ENCODE measurements at regions not wholly inside any gene's neighbourhood (a gene's known extent, or its start where the extent isn't known, plus 50 kb on each side); places are given as distances from the start of the nearest gene placed in this dataset.
A peak's percentile ranks its signal among the peaks of the same experiment; 100 is the strongest.

GRCh38 chr2:144136297-144137010 is 383.5 kb downstream of the ZEB2 start:
- H3K4me3 Mint-ChIP-seq = no peak overlapping the region
- Histone ChIP-seq H3K27me3 (ENCODE audit: insufficient read depth, low read length, poor library complexity, severe bottlenecking) (no peaks in the 10 kb centered on the region), H3K4me1 (ENCODE audit: insufficient read depth, low read length) (no peaks in the 10 kb centered on the region), H3K4me3 (ENCODE audit: low read length) (no peak overlapping the region), H3K9me3 (ENCODE audit: low read length) (no peaks in the 10 kb centered on the region), H3K36me3 (ENCODE audit: insufficient read depth, low read length) (no peaks in the 10 kb centered on the region), H3K27ac (ENCODE audit: low read depth, low read length) (no peak overlapping the region)
- H3K27me3 Mint-ChIP-seq = no peaks in the 10 kb centered on the region
- ChIA-PET POLR2A (no interaction called here), CTCF (no interaction called here)
- no peak overlapping the region for H3K27ac Mint-ChIP-seq
- H3K9me3 Mint-ChIP-seq = no peaks in the 10 kb centered on the region
- no peaks in the 10 kb centered on the region for H3K4me1 Mint-ChIP-seq
- DNase-seq = no peak
- H3K36me3 Mint-ChIP-seq = peaks cover 4 to 36% (median 21%) of the 10 kb centered on the region in 3 donors

DNA sequence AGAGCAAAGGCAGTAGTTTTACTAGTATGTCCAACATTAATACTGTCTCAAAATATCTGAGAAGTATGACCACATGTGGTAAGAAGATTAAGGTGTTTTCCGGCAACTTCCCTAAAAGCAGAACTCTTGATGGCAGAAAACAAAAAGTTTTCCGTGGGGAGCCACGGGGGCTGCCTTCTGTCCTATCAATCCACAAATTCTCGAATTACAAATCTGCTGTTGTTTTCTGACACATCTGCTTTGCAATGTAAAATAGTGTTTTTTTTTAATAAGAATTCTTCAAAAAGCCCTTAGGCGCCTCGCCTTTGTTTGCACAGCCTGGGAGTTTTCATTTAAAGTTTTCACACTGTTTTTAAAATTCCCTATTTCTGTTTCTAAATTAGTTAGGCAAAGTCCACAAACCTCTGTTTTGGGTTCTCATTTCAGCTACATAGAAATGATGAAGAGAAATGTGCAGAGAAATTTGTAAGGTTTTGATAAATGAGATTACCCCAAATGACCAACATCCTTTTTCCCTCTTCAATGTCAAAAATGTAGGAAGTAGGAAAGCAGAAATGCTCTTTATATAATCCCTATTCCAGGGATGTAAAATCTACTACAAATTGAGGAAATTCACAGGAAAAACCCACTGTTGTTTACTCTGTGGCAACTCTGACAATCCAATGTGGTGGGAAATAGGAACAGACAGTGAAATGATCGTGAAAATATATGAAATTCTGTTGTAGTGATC is 385.8 kb downstream of the ZEB2 start:
- Histone ChIP-seq H3K27ac (ENCODE audit: low read depth, low read length) (no peak overlapping the region), H3K36me3 (ENCODE audit: insufficient read depth, low read length) (no peaks in the 10 kb centered on the region), H3K27me3 (ENCODE audit: insufficient read depth, low read length, poor library complexity, severe bottlenecking) (no peaks in the 10 kb centered on the region), H3K4me3 (ENCODE audit: low read length) (no peak overlapping the region), H3K9me3 (ENCODE audit: low read length) (no peaks in the 10 kb centered on the region), H3K4me1 (ENCODE audit: insufficient read depth, low read length) (no peaks in the 10 kb centered on the region)
- Mint-ChIP-seq H3K9me3 (no peaks in the 10 kb centered on the region), H3K36me3 (peaks cover 0 to 25% (median 22%) of the 10 kb centered on the region in 3 donors), H3K27me3 (no peaks in the 10 kb centered on the region), H3K4me1 (no peaks in the 10 kb centered on the region), H3K27ac (no peak overlapping the region), H3K4me3 (no peak overlapping the region)
- ChIA-PET CTCF (no interaction called here), POLR2A (no interaction called here)
- DNase-seq = no peak

DNA sequence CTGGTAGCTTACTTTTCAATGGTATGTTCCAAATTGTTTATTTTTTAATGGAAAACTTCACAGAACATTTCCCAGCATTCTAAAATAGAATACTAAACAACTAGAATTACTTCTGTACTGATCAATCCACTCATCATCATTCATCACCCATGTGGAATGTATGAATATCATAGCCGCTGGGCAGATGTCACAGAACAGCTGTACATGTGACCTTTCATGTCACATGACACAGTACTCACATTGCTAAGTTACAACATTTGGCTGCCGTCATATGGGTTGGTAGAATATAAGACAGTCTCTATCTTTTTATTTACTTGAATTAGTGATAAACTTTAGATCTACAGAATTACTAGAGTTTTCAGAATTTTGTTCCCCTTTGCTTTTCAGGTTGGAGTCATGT is 387.6 kb downstream of the ZEB2 start:
- Mint-ChIP-seq H3K4me3 (no peak overlapping the region), H3K27me3 (no peaks in the 10 kb centered on the region), H3K9me3 (no peaks in the 10 kb centered on the region), H3K27ac (no peak overlapping the region), H3K36me3 (peaks cover 4 to 16% (median 15%) of the 10 kb centered on the region in 3 donors), H3K4me1 (no peaks in the 10 kb centered on the region)
- DNase-seq = no peak
- ChIA-PET POLR2A (no interaction called here), CTCF (no interaction called here)
- Histone ChIP-seq H3K4me1 (ENCODE audit: insufficient read depth, low read length) (no peaks in the 10 kb centered on the region), H3K9me3 (ENCODE audit: low read length) (no peaks in the 10 kb centered on the region), H3K36me3 (ENCODE audit: insufficient read depth, low read length) (no peaks in the 10 kb centered on the region), H3K27ac (ENCODE audit: low read depth, low read length) (no peak overlapping the region), H3K4me3 (ENCODE audit: low read length) (no peak overlapping the region), H3K27me3 (ENCODE audit: insufficient read depth, low read length, poor library complexity, severe bottlenecking) (no peaks in the 10 kb centered on the region)

DNA sequence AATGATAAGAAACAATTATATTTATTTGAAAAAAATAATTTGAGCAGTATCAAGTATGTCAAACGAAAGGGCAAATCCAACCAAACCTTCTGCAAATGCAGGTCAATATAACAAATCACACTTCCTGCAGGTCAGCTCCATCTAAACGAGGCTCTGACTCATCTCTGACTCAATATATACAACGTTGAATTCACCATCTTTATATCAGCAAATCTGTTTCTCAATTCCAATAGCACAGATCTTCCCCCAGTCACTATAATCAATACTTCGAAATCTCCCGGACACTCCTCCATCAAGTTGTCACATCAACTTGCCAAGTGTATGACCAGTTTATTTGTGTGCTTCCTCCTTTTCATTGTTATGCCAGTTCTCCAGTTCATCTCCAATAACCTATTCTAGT is 388.9 kb downstream of the ZEB2 start:
- H3K4me3 Mint-ChIP-seq = no peak overlapping the region
- POLR2A ChIA-PET = no interaction called here
- H3K9me3 Mint-ChIP-seq = no peaks in the 10 kb centered on the region
- DNase-seq = no peak
- Histone ChIP-seq H3K9me3 (ENCODE audit: low read length) (no peaks in the 10 kb centered on the region), H3K4me1 (ENCODE audit: insufficient read depth, low read length) (no peaks in the 10 kb centered on the region), H3K27me3 (ENCODE audit: insufficient read depth, low read length, poor library complexity, severe bottlenecking) (no peaks in the 10 kb centered on the region), H3K36me3 (ENCODE audit: insufficient read depth, low read length) (no peaks in the 10 kb centered on the region), H3K4me3 (ENCODE audit: low read length) (no peak overlapping the region), H3K27ac (ENCODE audit: low read depth, low read length) (no peak overlapping the region)
- CTCF ChIA-PET = no interaction called here
- peaks cover 10 to 18% (median 16%) of the 10 kb centered on the region in 3 donors for H3K36me3 Mint-ChIP-seq
- H3K4me1 Mint-ChIP-seq = no peaks in the 10 kb centered on the region
- H3K27me3 Mint-ChIP-seq = no peaks in the 10 kb centered on the region
- no peak overlapping the region for H3K27ac Mint-ChIP-seq

GRCh38 chr2:144130551-144130950 is 389.4 kb downstream of the ZEB2 start:
- no peaks in the 10 kb centered on the region for H3K4me1 ChIP-seq (ENCODE audit: insufficient read depth, low read length)
- DNase-seq = no peak
- H3K36me3 Mint-ChIP-seq = peaks cover 12 to 20% (median 14%) of the 10 kb centered on the region in 3 donors
- no peak overlapping the region for H3K4me3 ChIP-seq (ENCODE audit: low read length)
- no peaks in the 10 kb centered on the region for H3K4me1 Mint-ChIP-seq
- no peak overlapping the region for H3K4me3 Mint-ChIP-seq
- peaks cover 0 to 3% (median 0%) of the 10 kb centered on the region in 5 donors for H3K9me3 Mint-ChIP-seq
- no peaks in the 10 kb centered on the region for H3K27me3 Mint-ChIP-seq
- no peaks in the 10 kb centered on the region for H3K27me3 ChIP-seq (ENCODE audit: insufficient read depth, low read length, poor library complexity, severe bottlenecking)
- no peak overlapping the region for H3K27ac ChIP-seq (ENCODE audit: low read depth, low read length)
- H3K27ac Mint-ChIP-seq = no peak overlapping the region
- no peaks in the 10 kb centered on the region for H3K36me3 ChIP-seq (ENCODE audit: insufficient read depth, low read length)
- CTCF ChIA-PET = no interaction called here
- no peaks in the 10 kb centered on the region for H3K9me3 ChIP-seq (ENCODE audit: low read length)
- POLR2A ChIA-PET = no interaction called here

GRCh38 chr2:144128130-144128746 is 391.7 kb downstream of the ZEB2 start:
- H3K4me1 Mint-ChIP-seq = no peaks in the 10 kb centered on the region
- peaks cover 9 to 26% (median 20%) of the 10 kb centered on the region in 3 donors for H3K36me3 Mint-ChIP-seq
- Histone ChIP-seq H3K4me1 (ENCODE audit: insufficient read depth, low read length) (no peaks in the 10 kb centered on the region), H3K27me3 (ENCODE audit: insufficient read depth, low read length, poor library complexity, severe bottlenecking) (no peaks in the 10 kb centered on the region), H3K27ac (ENCODE audit: low read depth, low read length) (no peak overlapping the region), H3K4me3 (ENCODE audit: low read length) (no peak overlapping the region), H3K36me3 (ENCODE audit: insufficient read depth, low read length) (no peaks in the 10 kb centered on the region), H3K9me3 (ENCODE audit: low read length) (no peaks in the 10 kb centered on the region)
- ChIA-PET POLR2A (no interaction called here), CTCF (no interaction called here)
- no peaks in the 10 kb centered on the region for H3K27me3 Mint-ChIP-seq
- H3K9me3 Mint-ChIP-seq = peaks cover 0 to 4% (median 0%) of the 10 kb centered on the region in 5 donors
- DNase-seq = no peak
- H3K27ac Mint-ChIP-seq = no peak overlapping the region
- H3K4me3 Mint-ChIP-seq = no peak overlapping the region

DNA sequence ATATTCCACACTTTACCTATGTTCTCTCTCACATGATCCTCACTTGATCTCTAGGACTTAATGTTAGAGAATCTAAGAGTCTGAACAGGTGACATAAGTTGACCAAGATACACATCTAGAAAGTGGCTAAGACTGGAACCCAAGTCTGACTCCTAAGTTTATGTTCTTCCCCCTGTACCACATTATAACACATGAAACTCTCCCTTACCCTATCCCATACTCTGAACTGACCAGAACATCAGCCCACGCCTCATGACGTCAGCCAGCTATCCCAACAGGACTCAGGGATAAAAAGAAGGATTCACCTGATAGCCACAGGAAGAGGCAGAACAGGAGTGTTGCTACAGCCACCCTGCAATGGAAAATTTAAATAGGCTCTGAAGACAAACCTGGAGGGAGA is 392.2 kb downstream of the ZEB2 start:
- POLR2A ChIA-PET = no interaction called here
- Mint-ChIP-seq H3K27ac (peak overlapping the region in 1 of 8 donors; percentile 33), H3K4me3 (no peak overlapping the region)

DNA sequence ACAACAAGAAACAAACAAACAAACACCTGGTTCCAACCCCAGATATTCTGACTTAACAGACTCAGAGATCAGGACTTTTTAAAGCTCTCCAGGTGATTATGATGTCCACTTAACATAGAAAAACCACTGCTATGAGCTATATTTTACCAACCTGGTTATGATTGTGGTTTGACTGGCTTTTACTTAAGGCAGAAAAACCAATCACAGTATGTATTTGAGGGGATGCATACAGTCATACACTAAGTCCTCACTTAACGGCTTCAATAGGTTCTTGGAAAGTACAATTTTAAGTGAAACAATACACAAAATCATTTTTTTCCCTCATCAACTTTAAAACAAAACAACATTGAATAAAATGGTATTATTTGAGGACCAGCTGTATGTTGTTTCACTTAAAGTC is 393.6 kb downstream of the ZEB2 start:
- ChIA-PET CTCF (no interaction called here), POLR2A (no interaction called here)
- no peaks in the 10 kb centered on the region for H3K27me3 Mint-ChIP-seq
- H3K27me3 ChIP-seq (ENCODE audit: insufficient read depth, low read length, poor library complexity, severe bottlenecking) = no peaks in the 10 kb centered on the region
- H3K36me3 ChIP-seq (ENCODE audit: insufficient read depth, low read length) = no peaks in the 10 kb centered on the region
- no peaks in the 10 kb centered on the region for H3K4me1 Mint-ChIP-seq
- H3K9me3 ChIP-seq (ENCODE audit: low read length) = no peaks in the 10 kb centered on the region
- no peaks in the 10 kb centered on the region for H3K4me1 ChIP-seq (ENCODE audit: insufficient read depth, low read length)
- no peak overlapping the region for H3K4me3 ChIP-seq (ENCODE audit: low read length)
- no peak overlapping the region for H3K4me3 Mint-ChIP-seq
- H3K27ac ChIP-seq (ENCODE audit: low read depth, low read length) = no peak overlapping the region
- no peak overlapping the region for H3K27ac Mint-ChIP-seq
- peaks cover 0 to 4% (median 0%) of the 10 kb centered on the region in 5 donors for H3K9me3 Mint-ChIP-seq
- no peak for DNase-seq
- peaks cover 9 to 26% (median 24%) of the 10 kb centered on the region in 3 donors for H3K36me3 Mint-ChIP-seq

More for the DNA sequence above, 392.2 kb downstream of the ZEB2 start:
- no peak overlapping the region for H3K4me3 ChIP-seq (ENCODE audit: low read length)
- H3K36me3 ChIP-seq (ENCODE audit: insufficient read depth, low read length) = no peaks in the 10 kb centered on the region
- H3K9me3 ChIP-seq (ENCODE audit: low read length) = no peaks in the 10 kb centered on the region
- H3K36me3 Mint-ChIP-seq = peaks cover 9 to 26% (median 20%) of the 10 kb centered on the region in 3 donors
- no peak overlapping the region for H3K27ac ChIP-seq (ENCODE audit: low read depth, low read length)
- no peaks in the 10 kb centered on the region for H3K27me3 Mint-ChIP-seq
- H3K27me3 ChIP-seq (ENCODE audit: insufficient read depth, low read length, poor library complexity, severe bottlenecking) = no peaks in the 10 kb centered on the region
- DNase-seq = no peak
- CTCF ChIA-PET = no interaction called here
- H3K4me1 Mint-ChIP-seq = no peaks in the 10 kb centered on the region
- H3K9me3 Mint-ChIP-seq = peaks cover 0 to 4% (median 0%) of the 10 kb centered on the region in 5 donors
- no peaks in the 10 kb centered on the region for H3K4me1 ChIP-seq (ENCODE audit: insufficient read depth, low read length)

All from CD8-positive, alpha-beta memory T cell (primary cell).